Neuron (in vitro differentiated cells): ENCODE measurements at regions not wholly inside any gene's neighbourhood (a gene's known extent, or its start where the extent isn't known, plus 50 kb on each side); places are given as distances from the start of the nearest gene placed in this dataset.
"Not testable (repeated sequence)": the region's sequence is repeated elsewhere in the genome, so short reads cannot be mapped to it uniquely, and the experiment has no call there.

Experiments
- H2AFZ ChIP-seq: one replicate; pipeline ENCODE4 v1.6.1; 2013; ENCODE audit warnings: low read depth, mild to moderate bottlenecking, inconsistent platforms, low read length, moderate library complexity
- H3K27me3 ChIP-seq: one replicate; pipeline ENCODE4 v1.6.1; 2013; ENCODE audit warnings: low read length; ENCODE audit not compliant: insufficient read depth
- H3K36me3 ChIP-seq: one replicate; pipeline ENCODE4 v1.6.1; 2013; ENCODE audit warnings: low read length; ENCODE audit not compliant: insufficient read depth
- H3K4me1 ChIP-seq: one replicate; pipeline ENCODE4 v1.6.1; 2013; ENCODE audit warnings: low read length; ENCODE audit not compliant: insufficient read depth
- H3K4me3 ChIP-seq: 2 replicates; pipeline ENCODE4 v1.5.1; 2013; ENCODE audit warnings: mild to moderate bottlenecking, low read length, moderate library complexity
- H3K9me3 ChIP-seq: one replicate; pipeline ENCODE4 v1.6.1; 2013; ENCODE audit warnings: low read length

DNA sequence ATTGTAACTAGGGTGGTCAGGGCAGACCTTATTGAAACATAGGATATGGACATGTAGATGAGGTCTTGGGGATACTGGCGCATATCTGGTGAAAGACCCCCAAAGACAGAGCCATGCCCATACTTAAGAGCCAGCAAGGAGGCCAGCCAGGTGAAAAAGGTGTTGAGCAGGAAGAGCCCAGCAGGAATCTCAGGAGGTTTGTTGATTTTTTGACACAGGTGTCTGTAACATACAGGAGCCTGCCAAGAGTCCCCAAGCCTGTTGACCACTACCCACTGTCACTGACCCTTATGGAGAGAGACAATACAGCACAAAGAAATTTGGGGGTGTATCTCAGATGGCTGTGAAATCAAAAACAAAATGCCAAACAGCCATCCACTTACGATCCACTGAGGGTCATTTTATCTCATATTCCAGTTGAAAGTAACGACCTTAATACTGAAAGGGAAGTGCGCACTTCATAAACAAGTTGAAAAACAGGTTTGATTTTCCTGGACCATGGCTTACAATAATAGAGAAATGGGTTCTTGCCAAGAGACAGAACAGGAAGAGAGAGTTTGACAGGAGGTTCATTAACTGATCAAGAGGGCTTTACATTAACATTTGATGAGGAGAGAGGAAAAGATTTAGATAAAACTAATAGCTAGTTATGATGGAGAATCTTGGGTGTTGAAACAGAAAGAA is 163.6 kb downstream of the GLUL start:
- Histone ChIP-seq H3K36me3 (no peaks in the 10 kb centered on the region), H3K27me3 (no peaks in the 10 kb centered on the region), H3K4me3 (no peak overlapping the region), H3K4me1 (no peaks in the 10 kb centered on the region), H2AFZ (no peak overlapping the region), H3K9me3 (no peaks in the 10 kb centered on the region)

DNA sequence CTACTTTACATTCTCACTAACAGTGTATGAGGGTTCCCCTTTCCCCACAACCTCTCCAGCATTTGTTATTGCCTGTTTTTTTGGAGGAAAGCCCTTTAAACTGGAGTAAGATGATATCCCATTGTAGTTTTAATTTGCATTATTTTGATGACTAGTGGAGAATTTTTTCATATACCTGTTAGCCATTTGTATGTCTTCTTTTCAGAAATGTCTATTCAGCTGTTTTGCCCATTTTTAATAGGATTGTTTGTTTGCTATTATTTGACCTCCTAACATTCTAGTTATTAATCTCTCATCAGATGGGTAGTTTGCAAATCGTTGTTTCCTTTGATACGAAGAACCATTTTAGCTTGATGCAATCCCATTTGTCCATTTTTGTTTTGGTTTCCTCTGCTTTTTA is 165.0 kb downstream of the GLUL start:
- Histone ChIP-seq H3K27me3 (no peaks in the 10 kb centered on the region), H3K36me3 (no peaks in the 10 kb centered on the region), H3K4me1 (no peaks in the 10 kb centered on the region), H3K4me3 (no peak overlapping the region), H2AFZ (no peak overlapping the region), H3K9me3 (no peaks in the 10 kb centered on the region)

DNA sequence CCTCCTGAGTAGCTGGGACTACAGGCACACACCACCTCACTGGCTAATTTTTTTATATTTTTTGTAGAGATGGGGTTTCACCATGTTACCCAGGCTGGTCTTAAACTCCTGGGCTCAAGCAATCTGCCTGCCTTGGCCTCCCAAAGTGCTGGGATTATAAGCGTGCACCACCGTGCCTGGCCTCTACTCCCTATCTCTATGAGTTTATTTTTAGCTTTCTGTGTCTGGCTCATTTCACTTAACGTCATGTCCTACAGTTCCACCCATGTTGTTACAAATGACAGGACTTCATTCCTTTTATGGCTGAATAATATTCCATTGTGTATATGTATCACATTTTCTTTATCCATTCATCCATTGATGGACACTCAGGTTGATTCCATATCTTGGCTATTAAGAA is 164.2 kb upstream of the ZNF648 start:
- H3K27me3 ChIP-seq, H3K9me3 ChIP-seq, H3K4me3 ChIP-seq, H2AFZ ChIP-seq, H3K36me3 ChIP-seq, H3K4me1 ChIP-seq: not testable (repeated sequence)

DNA sequence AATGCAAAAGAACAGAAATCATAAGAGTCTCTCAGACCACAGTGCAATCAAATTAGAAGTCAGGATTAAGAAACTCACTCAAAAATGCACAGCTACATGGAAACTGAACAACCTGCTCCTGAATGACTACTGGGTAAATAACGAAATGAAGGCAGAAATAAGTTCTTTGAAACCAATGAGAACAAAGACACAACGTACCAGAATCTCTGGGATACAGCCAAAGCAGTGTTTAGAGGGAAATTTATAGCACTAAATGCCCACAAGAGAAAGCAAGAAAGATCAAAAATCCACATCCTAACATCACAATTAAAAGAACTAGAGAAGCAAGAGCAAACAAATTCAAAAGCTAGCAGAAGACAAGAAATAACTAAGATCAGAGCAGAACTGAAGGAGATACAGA is 160.5 kb upstream of the ZNF648 start:
- H3K36me3 ChIP-seq, H3K4me3 ChIP-seq: not testable (repeated sequence)

DNA sequence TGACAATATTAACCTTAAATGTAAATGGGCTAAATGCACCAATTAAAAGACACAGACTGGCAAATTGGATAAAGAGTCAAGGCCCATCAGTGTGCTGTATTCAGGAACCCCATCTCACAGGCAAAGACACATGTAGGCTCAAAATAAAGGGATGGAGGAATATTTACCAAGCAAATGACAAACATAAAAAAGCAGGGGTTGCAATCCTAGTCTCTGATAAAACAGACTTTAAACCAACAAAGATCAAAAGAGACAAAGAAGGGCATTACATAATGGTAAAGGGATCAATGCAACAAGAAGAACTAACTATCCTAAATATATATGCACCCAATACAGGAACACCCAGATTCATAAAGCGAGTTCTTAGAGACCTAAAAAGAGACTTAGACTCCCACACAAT is 159.9 kb upstream of the ZNF648 start:
- H3K27me3 ChIP-seq, H3K36me3 ChIP-seq, H2AFZ ChIP-seq, H3K4me1 ChIP-seq, H3K4me3 ChIP-seq, H3K9me3 ChIP-seq: not testable (repeated sequence)

More for the DNA sequence above, 160.5 kb upstream of the ZNF648 start:
- not testable (repeated sequence) for H3K27me3 ChIP-seq, H3K4me1 ChIP-seq, H3K9me3 ChIP-seq, H2AFZ ChIP-seq

DNA sequence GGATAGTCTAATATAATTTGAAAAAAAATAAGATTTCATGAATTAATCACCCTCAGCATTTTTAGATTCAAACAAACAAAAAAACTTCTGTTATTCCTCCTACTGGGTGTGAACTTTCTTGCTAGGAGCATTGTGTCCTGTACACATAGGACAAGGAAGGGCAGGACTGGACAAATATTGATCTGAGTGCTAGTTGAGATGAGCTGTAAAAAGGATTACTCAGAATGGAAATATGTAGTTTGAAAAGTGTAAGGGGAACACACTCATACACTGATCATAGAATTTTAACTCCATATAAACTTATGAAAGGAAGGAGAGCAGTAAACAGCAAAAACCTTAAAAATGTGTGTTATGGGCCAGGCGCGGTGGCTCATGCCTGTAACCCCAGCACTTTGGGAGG is 156.5 kb upstream of the ZNF648 start:
- Histone ChIP-seq H3K27me3 (no peaks in the 10 kb centered on the region), H3K4me3 (no peak overlapping the region), H2AFZ (no peak overlapping the region), H3K9me3 (no peaks in the 10 kb centered on the region), H3K36me3 (no peaks in the 10 kb centered on the region), H3K4me1 (no peaks in the 10 kb centered on the region)

DNA sequence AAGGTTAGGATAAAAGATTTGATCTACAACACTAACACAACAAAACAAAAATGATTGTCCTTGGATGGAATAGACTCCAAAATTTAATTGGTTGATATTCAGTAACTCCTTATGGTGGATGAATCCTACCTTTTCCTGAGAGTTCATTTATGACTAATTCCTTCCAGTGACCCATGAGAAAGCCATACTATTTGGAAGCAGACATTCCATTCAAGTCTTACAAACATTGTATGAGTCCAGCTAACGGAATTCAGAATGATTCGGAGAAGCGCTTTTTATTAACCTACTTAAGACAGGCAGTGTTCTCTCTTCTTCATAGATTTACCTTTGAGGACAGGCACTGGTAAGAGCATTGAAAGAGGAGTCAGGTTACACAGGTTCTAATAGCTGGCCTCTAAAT is 155.6 kb upstream of the ZNF648 start:
- Histone ChIP-seq H3K4me3 (no peak overlapping the region), H3K9me3 (no peaks in the 10 kb centered on the region), H3K36me3 (no peaks in the 10 kb centered on the region), H3K27me3 (no peaks in the 10 kb centered on the region), H2AFZ (no peak overlapping the region), H3K4me1 (no peaks in the 10 kb centered on the region)

DNA sequence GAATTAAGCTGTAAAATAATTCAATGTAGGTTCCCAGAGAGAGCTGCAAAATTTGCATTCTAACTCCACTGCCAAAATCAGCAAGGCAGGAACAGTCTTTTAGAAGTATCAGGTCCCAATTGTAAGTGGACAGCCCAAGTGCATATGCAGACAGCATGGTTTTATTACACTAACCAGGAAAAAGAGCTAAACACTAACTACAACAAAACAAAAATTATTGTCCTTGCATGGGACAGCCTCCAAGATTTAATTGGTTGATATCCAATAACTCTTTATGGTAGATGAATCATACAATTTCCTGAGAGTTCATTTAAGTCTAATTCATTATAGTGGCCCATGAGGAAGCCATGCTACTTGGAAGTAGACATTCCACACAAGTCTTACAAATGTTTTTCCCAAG is 154.3 kb upstream of the ZNF648 start:
- no peak overlapping the region for H3K4me3 ChIP-seq
- no peak overlapping the region for H2AFZ ChIP-seq
- no peaks in the 10 kb centered on the region for H3K27me3 ChIP-seq
- H3K36me3 ChIP-seq = no peaks in the 10 kb centered on the region
- no peaks in the 10 kb centered on the region for H3K9me3 ChIP-seq
- H3K4me1 ChIP-seq = no peaks in the 10 kb centered on the region

DNA sequence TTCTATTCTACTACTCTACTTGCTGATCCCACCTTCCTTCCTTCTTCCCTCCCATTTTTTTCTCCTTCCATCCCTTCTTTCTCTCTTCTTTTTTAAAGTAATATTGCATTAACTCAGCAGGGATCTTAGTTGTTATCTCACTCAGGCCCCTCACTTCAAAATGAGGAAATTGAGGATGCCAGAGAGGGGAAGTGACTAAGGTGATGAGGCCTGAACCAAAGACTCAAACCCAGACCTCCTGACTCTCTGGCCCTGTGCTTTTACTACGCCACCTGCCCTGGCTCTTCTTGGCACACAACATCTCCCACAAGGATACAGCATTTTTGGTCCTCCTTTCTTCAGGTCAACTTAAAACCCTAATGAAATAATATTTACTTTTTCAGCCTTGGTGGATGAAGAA is 151.7 kb upstream of the ZNF648 start:
- Histone ChIP-seq H3K4me1 (no peaks in the 10 kb centered on the region), H2AFZ (no peak overlapping the region), H3K9me3 (no peaks in the 10 kb centered on the region), H3K27me3 (no peaks in the 10 kb centered on the region), H3K36me3 (no peaks in the 10 kb centered on the region), H3K4me3 (no peak overlapping the region)

DNA sequence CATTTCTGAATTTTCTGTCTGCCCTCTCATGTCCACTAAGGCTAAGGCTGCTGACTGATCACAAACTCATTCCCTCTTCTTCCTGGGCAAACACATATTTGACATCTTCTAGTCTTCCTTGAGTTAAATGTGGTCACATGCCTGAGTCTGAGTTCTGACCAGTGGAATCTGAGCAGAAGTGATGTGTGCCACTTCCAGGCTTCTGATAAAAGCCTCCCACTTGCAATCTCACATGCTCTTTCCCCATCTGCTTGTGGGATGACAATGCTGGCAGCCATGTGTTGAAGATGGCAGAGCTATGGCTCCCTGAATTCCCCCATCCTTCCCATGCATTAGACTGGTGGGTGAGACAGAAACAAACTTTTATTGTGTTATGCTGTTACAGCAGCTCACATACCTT is 149.9 kb upstream of the ZNF648 start:
- H3K4me1 ChIP-seq = no peaks in the 10 kb centered on the region
- H3K27me3 ChIP-seq = no peaks in the 10 kb centered on the region

DNA sequence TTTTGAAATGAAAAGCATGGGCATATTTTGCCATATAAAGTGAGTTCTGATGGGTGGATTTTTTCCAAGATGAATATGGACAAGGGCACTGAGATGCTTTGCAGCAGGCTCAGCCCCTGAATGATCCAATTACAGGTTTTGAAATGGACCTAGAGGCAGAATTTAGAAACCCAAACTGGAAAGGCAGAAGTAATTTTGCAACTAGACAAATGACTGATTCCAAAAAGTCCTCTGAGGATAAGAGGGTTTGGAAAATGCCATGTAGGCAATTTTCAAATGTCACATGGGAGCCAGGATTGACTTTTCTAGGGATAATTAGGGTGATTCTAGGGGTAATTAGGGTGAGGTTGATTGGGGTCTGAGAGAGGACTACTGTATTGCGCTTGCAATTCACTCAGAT is 148.9 kb upstream of the ZNF648 start:
- no peaks in the 10 kb centered on the region for H3K36me3 ChIP-seq
- no peaks in the 10 kb centered on the region for H3K9me3 ChIP-seq
- no peaks in the 10 kb centered on the region for H3K27me3 ChIP-seq
- H3K4me3 ChIP-seq = no peak overlapping the region
- H3K4me1 ChIP-seq = no peaks in the 10 kb centered on the region
- H2AFZ ChIP-seq = no peak overlapping the region

More for the DNA sequence above, 149.9 kb upstream of the ZNF648 start:
- Histone ChIP-seq H3K9me3 (no peaks in the 10 kb centered on the region), H3K4me3 (no peak overlapping the region), H3K36me3 (no peaks in the 10 kb centered on the region), H2AFZ (no peak overlapping the region)

DNA sequence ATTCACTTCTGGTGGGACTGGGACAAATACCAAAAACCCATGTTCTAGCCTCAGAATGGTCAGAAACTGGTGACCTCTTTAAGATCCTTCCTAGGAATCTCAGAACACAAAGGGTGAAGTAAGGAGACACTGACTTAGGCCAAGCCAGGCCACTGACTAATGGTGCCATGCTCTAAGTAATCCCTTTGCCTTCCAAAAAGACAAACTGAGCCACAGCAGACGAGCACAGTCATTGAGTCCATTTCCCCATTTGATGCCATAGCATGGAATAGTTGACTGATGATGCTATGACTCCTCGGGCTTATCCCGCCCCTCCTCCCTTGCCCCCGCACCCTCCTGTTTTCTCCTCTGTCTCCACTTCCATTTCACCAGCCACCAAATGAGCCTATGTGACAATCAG is 145.8 kb upstream of the ZNF648 start:
- Histone ChIP-seq H3K27me3 (no peaks in the 10 kb centered on the region), H3K4me1 (no peaks in the 10 kb centered on the region), H3K9me3 (no peaks in the 10 kb centered on the region), H3K4me3 (no peak overlapping the region), H3K36me3 (no peaks in the 10 kb centered on the region), H2AFZ (no peak overlapping the region)

DNA sequence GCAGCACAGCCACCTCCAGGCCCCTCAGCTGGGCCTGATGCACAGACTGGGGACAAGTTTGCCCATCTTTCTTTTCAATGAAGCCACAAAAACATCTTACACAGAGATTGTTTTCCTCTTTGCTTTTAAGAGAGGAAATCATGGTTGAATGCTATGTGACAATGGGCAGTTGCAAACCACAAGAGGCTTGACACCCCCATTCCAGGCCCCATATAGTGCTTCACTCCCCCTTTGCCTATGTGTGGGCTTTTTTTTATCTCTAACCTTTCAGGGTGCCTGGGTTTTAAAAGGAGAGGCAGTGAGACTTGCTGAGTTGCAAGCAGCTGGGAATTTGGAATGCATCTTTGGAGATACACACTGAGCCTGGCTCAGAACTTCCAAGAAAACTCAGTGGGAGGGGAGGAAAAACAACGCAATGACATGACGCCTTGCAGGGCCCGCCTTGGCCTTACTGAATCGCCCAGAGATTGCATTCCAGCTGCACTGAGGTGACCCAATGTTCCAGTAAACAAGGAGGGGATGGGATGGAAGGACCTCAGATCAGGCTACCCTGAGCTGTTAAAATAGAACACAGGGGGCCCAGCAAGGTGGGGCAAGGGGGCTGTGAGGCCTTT is 145.2 kb upstream of the ZNF648 start:
- H3K36me3 ChIP-seq = no peaks in the 10 kb centered on the region
- no peak overlapping the region for H3K4me3 ChIP-seq
- no peaks in the 10 kb centered on the region for H3K27me3 ChIP-seq
- H3K9me3 ChIP-seq = no peaks in the 10 kb centered on the region
- H3K4me1 ChIP-seq = no peaks in the 10 kb centered on the region
- no peak overlapping the region for H2AFZ ChIP-seq
